ENCODE measurements at regions not wholly inside any gene's neighbourhood (a gene's known extent, or its start where the extent isn't known, plus 50 kb on each side); places are given as distances from the start of the nearest gene placed in this dataset.

GRCh38 chr2:240247868-240248720, 107.6 kb upstream of the OTOS start:
- Histone ChIP-seq H3K56ac (ENCODE audit: extremely low read depth, insufficient read depth, low read length) (no peak overlapping the region), H3K9me1 (ENCODE audit: insufficient read depth, low read length) (peaks cover 10% of the 10 kb centered on the region; the same call in 1 of the 2 replicates), H3K4me1 (ENCODE audit: control insufficient read depth, insufficient read depth, low read length) (peaks cover 14% of the 10 kb centered on the region), H3K4me2 (ENCODE audit: low read depth, low read length) (no peak overlapping the region), H3K79me1 (ENCODE audit: low read depth in 1 of 2, low read length in 2 of 2) (no peaks in the 10 kb centered on the region), H2AFZ (replicated peaks; ENCODE audit: low read length, poor library complexity) (no peak overlapping the region), H4K20me1 (ENCODE audit: insufficient read depth, low read length) (no peaks in the 10 kb centered on the region), H3K36me3 (ENCODE audit: control insufficient read depth, insufficient read depth, low read length) (no peaks in the 10 kb centered on the region), H4K5ac (ENCODE audit: low read depth, low read length) (no peak overlapping the region), H3K27ac (ENCODE audit: insufficient read depth, low read length) (no peak overlapping the region), H3K9ac (ENCODE audit: low read depth, low read length) (no peak overlapping the region), H2BK5ac (ENCODE audit: low read depth, low read length, poor library complexity, severe bottlenecking) (no peak overlapping the region), H3K23ac (ENCODE audit: low read depth, low read length) (no peak overlapping the region), H2AK9ac (replicated peaks; ENCODE audit: low read depth, low read length, poor library complexity) (no peak overlapping the region), H2BK15ac (ENCODE audit: low read depth, low read length) (no peak overlapping the region), H2BK20ac (ENCODE audit: low read depth, low read length) (no peak overlapping the region), H3K9me3 (ENCODE audit: control insufficient read depth, insufficient read depth, low read length) (no peaks in the 10 kb centered on the region), H3K18ac (ENCODE audit: low read depth, low read length) (no peak overlapping the region), H4K91ac (ENCODE audit: insufficient read depth, low read depth, low read length) (no peak overlapping the region), H2AK5ac (ENCODE audit: low read depth, low read length) (no peak overlapping the region), H3K27me3 (ENCODE audit: control insufficient read depth, insufficient read depth, low read length) (no peaks in the 10 kb centered on the region; the same call in 1 of the 2 replicates), H3K14ac (replicated peaks; ENCODE audit: low read depth, low read length) (no peak overlapping the region), H4K8ac (ENCODE audit: low read depth in 2 of 2, low read length in 2 of 2) (no peak overlapping the region), H3K4me3 (ENCODE audit: insufficient read depth, low read depth, low read length) (no peak overlapping the region), H2BK120ac (ENCODE audit: low read depth, low read length) (no peak overlapping the region), H3K4ac (ENCODE audit: low read depth, low read length) (no peak overlapping the region)
- dilution Hi-C loops (cut with HindIII; ENCODE audit: low sequenced_read_pairs, unreplicated experiment) (no loop called here), in situ Hi-C loops (cut with MboI; ENCODE audit: low sequenced_read_pairs) (no loop called here), intact Hi-C loops (cut with micrococcal nuclease) (no loop called here)
- no TSS peak for BruUV-seq (replicated peaks)
- DNase-seq = no peak
- 52% methylated on average over 3 of the region's 17 CpGs; no CpG with 5 or more reads in 1 of the 2 experiments for WGBS, 2 experiments (ENCODE audit: extremely low coverage in 2 of 2, insufficient read length in 1 of 2)
- POLR2A ChIA-PET (ENCODE audit: unreplicated experiment) = interaction anchor here (0.5 kb wide), 1 partner anchor 180 kb away, joined by 3 read pairs; no protein-coding TSS in a partner anchor
- CTCF ChIA-PET = interaction anchor here (1.0 kb wide), 1 partner anchor 189 kb away, joined by 3 read pairs; no protein-coding TSS in a partner anchor
- ATAC-seq (ENCODE audit: low read depth) = no peak
- TF ChIP-seq FOS (IDR thresholded peaks at IDR 0.05; ENCODE audit: low read depth, low read length) = no peak
- no peak for TF ChIP-seq CTCF (conservative IDR thresholded peaks at IDR 0.05; ENCODE audit: low read depth, low read length)
- no peak for TF ChIP-seq SMC3 (IDR thresholded peaks at IDR 0.05; ENCODE audit: low read depth, low read length)
- no peak for TF ChIP-seq MAZ (IDR thresholded peaks at IDR 0.05; ENCODE audit: borderline replicate concordance, low read depth, low read length)
- no peak for TF ChIP-seq MAFK (IDR thresholded peaks at IDR 0.05; ENCODE audit: low read depth, low read length)
- TF ChIP-seq BHLHE40 (IDR thresholded peaks at IDR 0.05; ENCODE audit: low read depth, low read length) = no peak
- no peak for TF ChIP-seq RCOR1 (IDR thresholded peaks at IDR 0.05; ENCODE audit: insufficient replicate concordance, low read length)
- TF ChIP-seq MXI1 (IDR thresholded peaks at IDR 0.05; ENCODE audit: borderline replicate concordance, low read depth, low read length) = no peak
- no peak for TF ChIP-seq RAD21 (IDR thresholded peaks at IDR 0.05; ENCODE audit: low read length)
- no peak for TF ChIP-seq RFX5 (IDR thresholded peaks at IDR 0.05; ENCODE audit: low read depth, low read length)
- no peak for TF ChIP-seq ELK1 (IDR thresholded peaks at IDR 0.05; ENCODE audit: borderline replicate concordance, low read depth, low read length)
- no peak for TF ChIP-seq CEBPB (IDR thresholded peaks at IDR 0.05; ENCODE audit: low read depth, low read length)
- TF ChIP-seq POLR2A (IDR thresholded peaks at IDR 0.05; ENCODE audit: low read depth, low read length) = no peak
- no peak for TF ChIP-seq USF2 (IDR thresholded peaks at IDR 0.05; ENCODE audit: low read depth, low read length)
- TF ChIP-seq CHD1 (IDR thresholded peaks at IDR 0.05; ENCODE audit: low read depth, low read length) = no peak

Measured in IMR-90 (cell line).